Activated CD4-positive, alpha-beta T cell treated with anti-CD3 and anti-CD28 coated beads for 24 hours (primary cell): ENCODE measurements at regions not wholly inside any gene's neighbourhood (a gene's known extent, or its start where the extent isn't known, plus 50 kb on each side); places are given as distances from the start of the nearest gene placed in this dataset.
"Not testable (repeated sequence)": the region's sequence is repeated elsewhere in the genome, so short reads cannot be mapped to it uniquely, and the experiment has no call there.

Source experiments
- DNase-seq, 2 donors: peaks; one replicate each; pipeline ENCODE4 v3.0.0-alpha.2; 2020; ENCODE audit warnings: low read depth in 2 of 2

DNA sequence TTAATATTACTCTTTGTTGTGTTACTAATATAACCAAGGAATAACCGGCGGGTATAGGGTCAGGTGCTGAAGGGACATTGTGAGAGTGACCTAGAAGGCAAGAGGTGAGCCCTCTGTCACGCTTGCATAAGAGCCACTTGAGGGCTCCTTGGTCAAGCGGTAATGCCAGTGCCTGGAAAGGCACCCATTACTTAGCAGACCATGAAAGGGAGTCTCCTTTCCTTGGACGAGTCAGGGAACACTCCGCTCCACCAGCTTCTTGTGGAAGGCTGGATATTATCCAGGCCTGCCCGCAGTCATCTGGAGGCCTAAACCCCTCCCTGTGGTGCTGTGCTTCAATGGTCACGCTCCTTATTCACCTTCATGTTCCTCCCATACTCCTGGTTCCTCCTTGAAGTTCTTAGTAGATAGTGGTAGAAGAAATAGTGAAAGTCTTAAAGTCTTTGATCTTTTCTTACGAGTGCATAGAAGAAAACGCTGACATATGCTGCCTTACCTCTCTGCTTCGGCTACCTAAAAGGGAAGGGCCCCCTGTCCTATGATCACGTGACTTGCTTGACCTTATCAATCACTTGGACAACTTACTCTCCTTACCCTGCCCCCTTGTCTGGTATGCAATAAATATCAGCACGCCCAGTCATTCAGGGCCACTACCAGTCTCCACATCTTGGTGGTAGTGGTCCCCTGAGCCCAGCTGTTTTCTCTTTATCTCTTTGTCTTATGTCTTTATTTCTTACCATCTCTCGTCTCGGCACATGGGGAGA lies 59.6 kb upstream of the DMRTB1 start:
- DNase-seq = not testable (repeated sequence)

DNA sequence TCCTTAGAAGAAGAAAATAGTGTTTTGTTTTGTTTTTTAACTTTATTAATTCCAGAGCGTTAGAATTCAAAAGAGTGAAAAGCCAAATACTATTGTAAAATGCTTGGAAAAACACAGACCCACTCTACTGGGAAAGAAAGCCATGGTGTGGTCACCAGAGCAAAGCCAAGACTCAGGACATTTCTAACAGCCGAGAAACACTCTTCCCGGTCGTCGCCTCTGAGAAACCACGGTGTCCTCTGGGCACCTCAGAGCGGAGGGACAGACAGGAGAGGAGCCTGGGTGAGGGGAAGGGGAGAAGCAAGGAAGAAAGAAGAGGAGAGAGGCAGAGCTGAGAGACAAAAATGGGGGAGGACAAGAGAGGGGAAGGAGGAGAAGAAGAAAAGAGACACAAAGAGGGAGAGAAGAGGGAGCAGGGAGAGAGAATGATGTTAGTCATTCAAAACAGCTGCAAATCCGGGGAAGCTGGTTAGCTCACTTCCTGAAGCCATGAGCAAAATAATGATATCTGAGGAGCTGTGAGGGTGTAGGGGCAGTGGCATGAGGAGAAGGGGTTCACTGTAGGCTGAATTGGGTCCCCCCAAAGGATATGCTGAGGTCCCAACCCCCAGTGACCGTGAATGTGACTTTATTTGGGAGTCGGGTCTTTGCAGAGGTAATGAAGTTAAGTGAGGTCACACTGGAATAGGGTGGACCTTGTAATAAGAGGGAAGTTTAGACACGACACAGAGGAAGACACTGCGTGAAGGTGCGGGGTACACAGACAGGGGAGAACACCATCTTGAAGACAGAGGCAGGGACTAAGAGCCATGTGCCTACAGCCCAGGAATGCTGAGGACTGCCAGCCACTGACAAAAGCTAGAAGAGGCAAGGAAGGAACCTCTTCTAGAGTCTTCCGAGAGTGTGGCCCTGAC lies 58.2 kb upstream of the DMRTB1 start:
- no peak for DNase-seq

DNA sequence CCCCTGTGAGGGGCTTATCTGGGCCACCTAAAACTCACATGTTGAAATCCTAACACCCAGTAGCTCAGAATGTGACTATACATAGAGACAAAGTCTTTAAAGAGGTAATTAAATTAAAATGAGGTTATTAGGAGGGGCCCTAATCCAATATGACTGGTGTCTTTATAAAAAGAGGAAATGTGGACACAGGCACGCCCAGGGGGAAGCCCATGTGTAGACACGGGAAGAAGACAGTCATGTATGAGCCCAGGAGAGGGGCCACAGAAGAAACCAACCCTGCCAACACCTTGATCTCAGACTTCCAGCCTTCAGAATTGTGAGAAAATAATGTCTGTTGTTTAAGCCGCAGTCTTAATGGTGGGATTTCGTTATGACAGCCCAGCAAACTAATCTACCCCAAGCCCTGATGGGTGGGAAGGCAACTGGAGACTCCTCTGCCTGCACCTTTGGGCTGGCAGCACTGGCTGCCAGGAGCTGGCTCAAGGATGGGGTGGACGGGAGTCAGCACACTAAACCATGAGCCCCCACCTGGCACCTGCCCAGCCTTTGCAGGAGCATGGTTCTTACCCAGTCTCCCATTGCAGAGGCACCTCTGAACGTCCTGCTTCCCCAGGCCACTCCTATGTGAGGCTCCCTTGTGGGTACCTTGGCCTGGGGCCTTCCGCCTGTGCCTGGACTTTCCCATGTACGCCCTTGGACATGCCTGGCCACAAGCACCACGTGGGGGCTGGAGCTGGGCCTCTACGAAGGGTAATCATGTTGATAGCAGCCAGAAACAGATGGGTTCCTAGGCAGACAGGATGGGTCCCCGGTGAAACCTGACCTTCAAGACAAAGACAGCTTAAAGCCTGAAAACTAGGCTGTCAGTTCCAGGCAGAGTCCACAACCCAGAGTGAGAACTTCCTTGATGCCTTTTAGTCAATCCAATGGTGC lies 57.1 kb upstream of the DMRTB1 start:
- DNase-seq = no peak

DNA sequence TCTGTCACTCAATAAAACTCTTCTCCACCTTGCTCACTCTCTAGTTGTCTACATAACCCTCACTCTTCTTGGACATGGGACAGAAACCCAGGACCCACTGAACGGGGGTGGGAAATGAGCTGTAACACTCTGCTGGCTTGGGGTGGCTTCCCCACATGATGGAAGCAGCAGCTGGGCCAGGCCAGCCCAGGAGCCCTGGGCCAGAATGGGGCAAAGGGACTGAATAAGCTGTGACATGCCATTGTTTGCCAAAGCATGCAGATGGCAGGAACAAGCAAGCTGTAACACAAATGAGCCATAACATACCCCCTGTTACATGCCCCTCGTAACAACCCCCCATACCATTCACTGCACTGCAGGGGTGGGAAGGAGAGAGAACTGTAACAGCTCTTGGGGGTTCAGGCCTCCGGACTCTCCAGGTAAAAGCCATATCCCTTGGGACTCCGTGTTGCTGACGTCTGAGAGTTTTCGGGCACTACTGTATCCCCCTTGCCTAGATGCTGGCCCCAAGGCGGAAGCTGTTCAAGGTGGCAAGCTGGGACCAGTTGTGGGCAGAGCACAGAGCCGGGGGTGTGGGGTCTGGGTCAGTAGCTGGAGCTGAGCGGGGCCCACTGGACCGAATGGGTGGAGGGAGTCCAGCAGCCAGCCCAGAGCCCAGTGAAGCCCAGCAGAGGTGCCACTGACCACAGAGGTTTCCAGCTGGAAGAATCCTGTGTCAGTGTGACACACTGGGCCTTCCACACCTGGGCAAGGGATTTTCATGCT lies 56.1 kb upstream of the DMRTB1 start:
- no peak for DNase-seq

DNA sequence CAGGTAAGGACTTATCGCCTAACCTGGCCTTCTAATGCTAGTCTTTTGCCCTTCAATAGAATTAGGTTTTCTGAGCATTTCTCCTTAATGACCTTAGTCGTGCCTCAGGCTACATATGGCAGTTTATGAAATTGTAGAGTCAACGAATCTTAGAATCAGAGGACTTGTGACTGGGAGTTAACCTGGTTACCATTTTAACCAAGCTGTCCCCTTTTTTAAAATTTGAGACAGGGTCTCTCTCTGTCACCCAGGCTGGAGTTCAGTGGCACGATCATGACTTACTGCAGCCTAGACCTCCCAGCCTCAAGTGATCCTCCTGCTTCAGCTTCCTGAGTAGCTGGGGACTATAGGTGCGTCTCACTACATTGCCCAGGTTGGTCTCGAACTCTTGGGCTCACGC lies 53.5 kb upstream of the DMRTB1 start:
- no peak for DNase-seq

DNA sequence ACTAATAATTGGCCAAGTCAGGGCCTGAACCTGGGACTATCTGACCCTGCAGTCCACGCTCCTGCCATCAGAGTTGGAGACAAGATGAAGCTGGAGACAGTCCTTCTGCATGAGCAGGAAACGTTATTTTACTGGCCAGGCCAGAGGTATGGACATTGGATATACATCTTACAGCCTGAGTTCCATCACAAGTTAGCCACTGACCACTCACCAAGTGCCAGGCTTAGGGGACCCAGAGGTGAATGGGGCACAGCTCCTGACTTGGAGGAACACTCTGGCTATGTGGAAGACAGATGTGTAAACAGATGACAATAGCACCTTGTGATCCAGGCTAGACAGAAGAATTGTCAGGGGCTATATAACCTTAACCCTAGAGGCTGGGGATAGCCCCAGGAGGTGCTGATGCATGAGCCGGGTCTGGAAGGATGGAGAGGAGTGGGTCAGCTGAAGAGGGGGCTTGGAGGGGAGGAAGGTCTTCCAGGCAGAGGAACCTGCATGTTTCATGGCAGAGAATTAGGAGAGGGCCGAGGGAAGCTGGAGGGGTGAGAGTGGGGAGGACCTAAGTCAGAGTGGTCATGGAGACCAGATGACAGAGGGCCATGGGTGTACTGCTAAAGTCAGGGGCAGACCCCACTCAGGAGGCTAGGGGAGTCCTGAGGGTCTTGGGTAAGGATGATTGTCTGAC lies 52.5 kb upstream of the DMRTB1 start:
- no peak for DNase-seq

DNA sequence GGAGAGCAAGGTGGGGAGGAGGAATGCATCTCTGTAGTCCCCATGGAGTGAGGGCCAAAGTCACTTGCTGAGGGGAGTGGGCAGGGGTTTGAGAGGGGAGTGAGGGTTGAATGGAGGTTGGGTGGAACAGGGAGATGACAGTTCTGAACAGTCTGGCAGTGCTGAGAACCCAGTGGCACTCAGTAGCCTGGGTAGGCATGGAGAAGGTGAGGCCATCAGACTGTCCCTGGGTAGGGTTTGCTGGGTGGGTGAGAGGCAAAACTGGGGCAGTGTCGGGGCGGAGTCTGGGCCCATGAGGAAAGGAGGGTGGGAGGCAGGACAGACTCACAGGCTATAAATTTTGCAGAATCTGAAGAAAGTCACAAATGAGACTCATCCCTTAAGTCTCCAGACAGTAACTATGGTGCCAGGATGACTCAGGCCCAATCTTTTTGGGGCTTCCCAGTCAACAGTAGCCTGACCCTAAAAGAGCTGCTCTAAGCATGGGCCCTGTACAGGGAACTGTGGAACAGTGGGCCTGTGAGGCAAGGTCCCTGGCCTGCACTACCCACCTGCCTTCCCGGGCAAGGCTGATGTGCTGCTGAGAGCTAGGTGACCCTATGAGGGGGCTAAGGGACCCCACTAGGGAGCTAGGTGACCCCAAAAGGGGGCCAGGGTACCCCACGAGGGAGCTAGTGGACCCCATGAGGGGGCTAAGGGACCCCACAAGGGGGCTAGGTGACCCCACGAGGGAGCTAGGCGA lies 51.0 kb upstream of the DMRTB1 start:
- no peak for DNase-seq

DNA sequence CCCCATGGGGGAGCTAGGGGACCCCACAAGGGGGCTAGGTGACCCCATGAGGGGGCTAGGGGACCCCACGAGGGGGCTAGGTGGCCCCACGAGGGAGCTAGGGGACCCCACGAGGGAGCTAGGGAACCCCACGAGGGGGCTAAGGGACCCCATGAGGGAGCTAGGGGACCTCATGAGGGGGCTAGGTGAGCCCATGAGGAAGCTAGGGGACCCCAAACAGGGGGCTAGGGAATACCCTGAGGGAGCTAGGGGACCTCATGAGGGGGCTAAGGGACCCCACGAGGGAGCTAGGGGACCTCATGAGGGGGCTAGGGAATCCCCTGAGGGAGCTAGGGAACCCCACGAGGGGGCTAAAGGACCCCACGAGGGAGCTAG lies 50.5 kb upstream of the DMRTB1 start:
- no peak for DNase-seq

DNA sequence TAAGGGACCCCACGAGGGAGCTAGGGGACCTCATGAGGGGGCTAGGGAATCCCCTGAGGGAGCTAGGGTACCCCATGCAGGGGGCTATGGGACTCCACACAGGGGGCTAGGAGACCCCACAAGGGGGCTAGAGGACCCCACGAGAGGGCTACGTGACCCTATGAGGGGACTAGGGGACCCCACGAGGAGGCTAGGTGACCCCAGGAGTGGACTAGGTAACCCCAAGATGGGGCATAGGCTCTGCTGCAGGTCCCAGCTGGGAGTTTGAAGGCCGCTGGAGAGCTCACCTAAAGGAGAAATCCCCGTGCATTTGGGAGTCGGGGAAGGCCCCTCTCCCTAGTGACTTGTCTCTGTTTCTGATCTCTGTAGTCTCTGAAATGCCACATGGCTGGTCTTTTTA lies 50.0 kb upstream of the DMRTB1 start:
- DNase-seq = no peak
